Muscle layer of colon (tissue), 2 donors: ENCODE measurements at regions not wholly inside any gene's neighbourhood (a gene's known extent, or its start where the extent isn't known, plus 50 kb on each side); places are given as distances from the start of the nearest gene placed in this dataset.
A peak's percentile ranks its signal among the peaks of the same experiment; 100 is the strongest.

Source experiments
- H3K27ac ChIP-seq: one replicate; pipeline ENCODE4 v1.7.0; 2013; ENCODE audit warnings: low read depth, mild to moderate bottlenecking, low read length, moderate library complexity
- H3K27me3 ChIP-seq, 2 donors: one replicate each; pipeline ENCODE4 v1.7.0; 2013; ENCODE audit warnings: low read length in 2 of 2, mild to moderate bottlenecking in 2 of 2; ENCODE audit not compliant: insufficient read depth in 2 of 2, control insufficient read depth in 1 of 2
- H3K36me3 ChIP-seq: one replicate; pipeline ENCODE4 v1.7.0; 2013; ENCODE audit warnings: mild to moderate bottlenecking, low read length; ENCODE audit not compliant: insufficient read depth
- H3K4me1 ChIP-seq: one replicate; pipeline ENCODE4 v1.7.0; 2013; ENCODE audit warnings: mild to moderate bottlenecking, low read length; ENCODE audit not compliant: insufficient read depth
- H3K4me3 ChIP-seq, 2 donors: one replicate each; pipeline ENCODE4 v1.7.0; 2013; ENCODE audit warnings: low read length in 2 of 2, low read depth in 1 of 2, mild to moderate bottlenecking in 1 of 2, moderate library complexity in 1 of 2
- H3K9ac ChIP-seq: one replicate; pipeline ENCODE4 v1.7.0; 2013; ENCODE audit warnings: low read length
- H3K9me3 ChIP-seq: one replicate; pipeline ENCODE4 v1.7.0; 2013; ENCODE audit warnings: mild to moderate bottlenecking, low read length
- donor health status: abdominal sarcoma.
- donor health status: Adenocarcinoma of cecum.

GRCh38 chr3:164467007-164467406, 611.3 kb downstream of the SI start:
- H3K9ac ChIP-seq: no peak overlapping the region
- H3K9me3 ChIP-seq: no peaks in the 10 kb centered on the region
- H3K4me1 ChIP-seq: no peaks in the 10 kb centered on the region
- H3K36me3 ChIP-seq: no peaks in the 10 kb centered on the region
- H3K27ac ChIP-seq: no peak overlapping the region
- H3K27me3 ChIP-seq: no peaks in the 10 kb centered on the region
- H3K4me3 ChIP-seq: no peak overlapping the region

GRCh38 chr3:164465172-164465571, 613.1 kb downstream of the SI start:
- H3K27ac ChIP-seq: no peak overlapping the region
- H3K36me3 ChIP-seq: no peaks in the 10 kb centered on the region
- H3K27me3 ChIP-seq: no peaks in the 10 kb centered on the region
- no peaks in the 10 kb centered on the region for H3K9me3 ChIP-seq
- H3K4me1 ChIP-seq: no peaks in the 10 kb centered on the region
- H3K4me3 ChIP-seq: no peak overlapping the region
- H3K9ac ChIP-seq: no peak overlapping the region

- Histone ChIP-seq H3K9ac (no peak overlapping the region), H3K9me3 (no peaks in the 10 kb centered on the region), H3K4me3 (no peak overlapping the region), H3K36me3 (no peaks in the 10 kb centered on the region), H3K27ac (no peak overlapping the region), H3K4me1 (no peaks in the 10 kb centered on the region), H3K27me3 (no peaks in the 10 kb centered on the region)
Observed at GRCh38 chr3:164460851-164461250, 617.4 kb downstream of the SI start.

GRCh38 chr3:164459521-164460151, 618.7 kb downstream of the SI start:
- H3K4me1 ChIP-seq: no peaks in the 10 kb centered on the region
- H3K4me3 ChIP-seq: no peak overlapping the region
- no peak overlapping the region for H3K27ac ChIP-seq
- H3K9me3 ChIP-seq: no peaks in the 10 kb centered on the region
- no peaks in the 10 kb centered on the region for H3K36me3 ChIP-seq
- no peaks in the 10 kb centered on the region for H3K27me3 ChIP-seq
- H3K9ac ChIP-seq: no peak overlapping the region

- H3K4me3 ChIP-seq: no peak overlapping the region
Observed at GRCh38 chr3:164458986-164459385, 619.3 kb downstream of the SI start.

GRCh38 chr3:164453714-164454113, 624.6 kb downstream of the SI start:
- H3K36me3 ChIP-seq: no peaks in the 10 kb centered on the region
- no peaks in the 10 kb centered on the region for H3K4me1 ChIP-seq
- H3K9me3 ChIP-seq: no peaks in the 10 kb centered on the region
- H3K9ac ChIP-seq: no peak overlapping the region
- H3K4me3 ChIP-seq: no peak overlapping the region
- no peak overlapping the region for H3K27ac ChIP-seq
- no peaks in the 10 kb centered on the region for H3K27me3 ChIP-seq

More at GRCh38 chr3:164458986-164459385, 619.3 kb downstream of the SI start:
- no peaks in the 10 kb centered on the region for H3K9me3 ChIP-seq
- no peak overlapping the region for H3K27ac ChIP-seq
- H3K27me3 ChIP-seq: no peaks in the 10 kb centered on the region
- no peaks in the 10 kb centered on the region for H3K4me1 ChIP-seq
- no peak overlapping the region for H3K9ac ChIP-seq
- no peaks in the 10 kb centered on the region for H3K36me3 ChIP-seq

- H3K4me3 ChIP-seq: no peak overlapping the region
- H3K9me3 ChIP-seq: no peaks in the 10 kb centered on the region
- H3K4me1 ChIP-seq: no peaks in the 10 kb centered on the region
- no peak overlapping the region for H3K9ac ChIP-seq
- H3K27me3 ChIP-seq: no peaks in the 10 kb centered on the region
- H3K36me3 ChIP-seq: no peaks in the 10 kb centered on the region
- no peak overlapping the region for H3K27ac ChIP-seq
Observed at GRCh38 chr3:164452707-164453106, 625.6 kb downstream of the SI start.

- Histone ChIP-seq H3K27me3 (no peaks in the 10 kb centered on the region), H3K4me3 (peak overlapping the region in 1 of 2 donors; percentile 28), H3K27ac (no peak overlapping the region), H3K4me1 (no peaks in the 10 kb centered on the region), H3K9me3 (no peaks in the 10 kb centered on the region), H3K36me3 (no peaks in the 10 kb centered on the region), H3K9ac (no peak overlapping the region)
Observed at GRCh38 chr3:164451072-164451910, 627.0 kb downstream of the SI start.

- Histone ChIP-seq H3K36me3 (no peaks in the 10 kb centered on the region), H3K27me3 (no peaks in the 10 kb centered on the region), H3K4me1 (no peaks in the 10 kb centered on the region), H3K4me3 (peak overlapping the region in 1 of 2 donors; percentile 28), H3K9me3 (no peaks in the 10 kb centered on the region), H3K27ac (no peak overlapping the region), H3K9ac (no peak overlapping the region)
Observed at GRCh38 chr3:164450276-164450905, 627.9 kb downstream of the SI start.

GRCh38 chr3:164419220-164419619, 659.1 kb downstream of the SI start:
- H3K9me3 ChIP-seq: no peaks in the 10 kb centered on the region
- no peaks in the 10 kb centered on the region for H3K36me3 ChIP-seq
- no peaks in the 10 kb centered on the region for H3K27me3 ChIP-seq
- no peak overlapping the region for H3K9ac ChIP-seq
- H3K4me1 ChIP-seq: no peaks in the 10 kb centered on the region
- H3K27ac ChIP-seq: no peak overlapping the region
- H3K4me3 ChIP-seq: no peak overlapping the region

GRCh38 chr3:164418414-164418813, 659.9 kb downstream of the SI start:
- no peaks in the 10 kb centered on the region for H3K9me3 ChIP-seq
- H3K4me1 ChIP-seq: no peaks in the 10 kb centered on the region
- no peaks in the 10 kb centered on the region for H3K27me3 ChIP-seq
- no peak overlapping the region for H3K9ac ChIP-seq
- H3K27ac ChIP-seq: no peak overlapping the region
- no peaks in the 10 kb centered on the region for H3K36me3 ChIP-seq
- no peak overlapping the region for H3K4me3 ChIP-seq
